ENCODE measurements at regions not wholly inside any gene's neighbourhood (a gene's known extent, or its start where the extent isn't known, plus 50 kb on each side); places are given as distances from the start of the nearest gene placed in this dataset.

- no peak for DNase-seq (ENCODE audit: low read depth)
- TF ChIP-seq MAX (IDR thresholded peaks at IDR 0.05; ENCODE audit: low read depth, low read length) (no peak), POLR2A (IDR thresholded peaks at IDR 0.05; ENCODE audit: extremely low read depth, insufficient read length) (no peak), CTCF (IDR thresholded peaks at IDR 0.05; ENCODE audit: low read depth, low read length) (no peak), MYC (IDR thresholded peaks at IDR 0.05; ENCODE audit: low read depth, low read length) (no peak)
- no peak overlapping the region for H3K4me3 ChIP-seq (ENCODE audit: low read depth, low read length)
Measured at GRCh38 chr15:26165546-26165945, 302.4 kb upstream of the ATP10A start.

DNA sequence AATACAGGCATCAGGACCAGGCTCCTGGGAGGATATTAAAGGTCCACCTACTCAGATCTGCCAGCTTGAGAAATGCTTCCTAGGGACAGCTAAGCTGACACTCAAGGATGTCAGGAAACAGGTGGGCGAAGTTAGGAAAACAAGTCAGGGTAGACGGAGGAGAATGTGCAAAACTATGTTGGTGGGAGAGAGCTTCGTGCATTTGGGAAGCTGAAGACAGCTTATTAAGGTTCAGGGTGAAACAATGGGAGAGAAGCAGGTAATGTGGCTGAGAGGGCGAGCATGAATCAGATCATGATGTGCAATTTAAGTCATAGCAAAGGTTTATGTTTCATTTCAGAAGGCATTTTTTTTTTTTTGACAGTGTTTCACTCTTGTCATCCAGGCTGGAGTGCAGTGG is 297.2 kb upstream of the ATP10A start:
- TF ChIP-seq MYC (IDR thresholded peaks at IDR 0.05; ENCODE audit: low read depth, low read length): no peak
- TF ChIP-seq CTCF (IDR thresholded peaks at IDR 0.05; ENCODE audit: low read depth, low read length): no peak
- no peak for TF ChIP-seq POLR2A (IDR thresholded peaks at IDR 0.05; ENCODE audit: extremely low read depth, insufficient read length)
- TF ChIP-seq MAX (IDR thresholded peaks at IDR 0.05; ENCODE audit: low read depth, low read length): no peak
- H3K4me3 ChIP-seq (ENCODE audit: low read depth, low read length): no peak overlapping the region
- no peak for DNase-seq (ENCODE audit: low read depth)

DNA sequence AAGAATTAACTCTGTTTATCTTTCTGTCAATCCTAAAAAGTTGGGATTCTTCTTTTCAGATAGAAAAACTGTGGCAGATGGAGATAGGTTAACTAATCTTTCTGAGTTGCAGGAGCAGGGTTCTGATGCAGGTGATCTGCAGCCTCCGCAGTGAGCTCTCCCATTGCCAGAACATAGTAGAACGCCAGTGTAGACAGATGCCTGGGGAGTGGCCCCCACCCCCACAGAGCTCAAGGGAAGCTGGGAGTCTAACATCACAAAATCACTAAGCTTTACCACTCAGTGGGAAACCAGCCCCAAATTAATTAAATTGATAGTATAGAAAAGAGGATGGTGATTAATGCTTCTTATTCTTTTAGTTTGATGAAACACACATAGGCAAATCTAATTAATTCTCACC is 295.0 kb upstream of the ATP10A start:
- DNase-seq (ENCODE audit: low read depth): no peak
- no peak overlapping the region for H3K4me3 ChIP-seq (ENCODE audit: low read depth, low read length)
- TF ChIP-seq POLR2A (IDR thresholded peaks at IDR 0.05; ENCODE audit: extremely low read depth, insufficient read length) (no peak), CTCF (IDR thresholded peaks at IDR 0.05; ENCODE audit: low read depth, low read length) (no peak), MYC (IDR thresholded peaks at IDR 0.05; ENCODE audit: low read depth, low read length) (no peak), MAX (IDR thresholded peaks at IDR 0.05; ENCODE audit: low read depth, low read length) (no peak)

DNA sequence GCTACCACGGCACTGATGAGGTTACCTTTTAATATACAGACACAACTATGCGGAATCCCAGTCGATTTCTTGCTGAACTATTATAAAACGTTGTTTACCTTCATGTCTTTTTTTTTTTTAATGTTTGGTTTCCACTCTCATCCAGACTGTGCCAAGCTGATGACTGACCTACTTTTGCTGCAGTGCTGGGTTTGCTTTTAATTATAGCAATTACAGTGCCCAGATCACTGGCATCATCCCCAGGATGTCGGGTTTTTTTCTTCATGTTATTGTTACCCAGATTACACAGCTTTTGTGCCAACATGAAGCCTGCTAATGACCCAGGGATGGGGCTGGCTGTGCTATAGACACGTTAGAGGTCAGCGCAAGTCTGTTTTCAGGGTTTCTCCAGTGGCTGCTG is 294.0 kb upstream of the ATP10A start:
- DNase-seq (ENCODE audit: low read depth): no peak
- no peak for TF ChIP-seq POLR2A (IDR thresholded peaks at IDR 0.05; ENCODE audit: extremely low read depth, insufficient read length)
- TF ChIP-seq CTCF (IDR thresholded peaks at IDR 0.05; ENCODE audit: low read depth, low read length): no peak
- TF ChIP-seq MYC (IDR thresholded peaks at IDR 0.05; ENCODE audit: low read depth, low read length): no peak
- TF ChIP-seq MAX (IDR thresholded peaks at IDR 0.05; ENCODE audit: low read depth, low read length): no peak
- no peak overlapping the region for H3K4me3 ChIP-seq (ENCODE audit: low read depth, low read length)

- no peak overlapping the region for H3K4me3 ChIP-seq (ENCODE audit: low read depth, low read length)
- TF ChIP-seq CTCF (IDR thresholded peaks at IDR 0.05; ENCODE audit: low read depth, low read length) (no peak), MAX (IDR thresholded peaks at IDR 0.05; ENCODE audit: low read depth, low read length) (no peak), MYC (IDR thresholded peaks at IDR 0.05; ENCODE audit: low read depth, low read length) (no peak), POLR2A (IDR thresholded peaks at IDR 0.05; ENCODE audit: extremely low read depth, insufficient read length) (no peak)
Measured at GRCh38 chr15:26156051-26156450, 292.9 kb upstream of the ATP10A start.

More at GRCh38 chr15:26156051-26156450, 292.9 kb upstream of the ATP10A start:
- DNase-seq (ENCODE audit: low read depth): no peak
